CD8-positive, alpha-beta memory T cell (primary cell): ENCODE measurements at regions not wholly inside any gene's neighbourhood (a gene's known extent, or its start where the extent isn't known, plus 50 kb on each side); places are given as distances from the start of the nearest gene placed in this dataset.

Experiments
- CTCF ChIA-PET: fragments of 350-600 bp; sonication (Branson Sonifier 250); formaldehyde crosslinking; loops from one replicate; lab custom pipeline; 2021; ENCODE audit warnings: antibody characterized with exemption; lab: Charles Lee
- POLR2A ChIA-PET: fragments of 350-600 bp; sonication (Branson Sonifier 250); formaldehyde crosslinking; loops from one replicate; lab custom pipeline; 2021; ENCODE audit warnings: antibody characterized with exemption; lab: Charles Lee
- DNase-seq, 5 donors: peaks; one replicate each; pipeline versions ENCODE4 v3.0.0 to v3.0.0-alpha.2; 2020 to 2022; ENCODE audit warnings: mixed read lengths in 1 of 5
- H3K27ac ChIP-seq: one replicate; pipeline ENCODE4 v1.7.0; 2013; ENCODE audit warnings: low read depth, mild to moderate bottlenecking, low read length, moderate library complexity
- H3K27me3 ChIP-seq: 2 replicates; pipeline ENCODE4 v1.7.0; 2013; ENCODE audit warnings: low read length, mild to moderate bottlenecking; ENCODE audit not compliant: insufficient read depth, poor library complexity, severe bottlenecking
- H3K36me3 ChIP-seq: 2 replicates; pipeline ENCODE4 v1.7.0; 2013; ENCODE audit warnings: mild to moderate bottlenecking, low read length, moderate library complexity; ENCODE audit not compliant: insufficient read depth
- H3K4me1 ChIP-seq: 2 replicates; pipeline ENCODE4 v1.7.0; 2013; ENCODE audit warnings: mild to moderate bottlenecking, low read length, moderate library complexity; ENCODE audit not compliant: insufficient read depth
- H3K4me3 ChIP-seq: 2 replicates; pipeline ENCODE4 v1.7.0; 2013; ENCODE audit warnings: mild to moderate bottlenecking, low read length
- H3K9me3 ChIP-seq: 2 replicates; pipeline ENCODE4 v1.7.0; 2013; ENCODE audit warnings: mild to moderate bottlenecking, low read length
- H3K27ac Mint-ChIP-seq, 8 donors: one replicate each; pipeline ENCODE4 v1.8.0; 2020 to 2021; ENCODE audit warnings: mixed read lengths in 8 of 8, mild to moderate bottlenecking in 6 of 8, inconsistent platforms in 3 of 8, moderate library complexity in 3 of 8
- H3K27me3 Mint-ChIP-seq, 2 donors: one replicate each; pipeline ENCODE4 v1.8.0; 2020 to 2021; ENCODE audit warnings: mixed read lengths in 2 of 2, mild to moderate bottlenecking in 1 of 2, moderate library complexity in 1 of 2
- H3K36me3 Mint-ChIP-seq, 3 donors: one replicate each; pipeline ENCODE4 v1.8.0; 2020 to 2021; ENCODE audit warnings: mixed read lengths in 3 of 3, inconsistent platforms in 1 of 3, mild to moderate bottlenecking in 1 of 3
- H3K4me1 Mint-ChIP-seq, 3 donors: one replicate each; pipeline ENCODE4 v1.8.0; 2020 to 2021; ENCODE audit warnings: mixed read lengths in 3 of 3, inconsistent platforms in 1 of 3, mild to moderate bottlenecking in 1 of 3
- H3K4me3 Mint-ChIP-seq, 7 donors: one replicate each; pipeline ENCODE4 v1.8.0; 2020 to 2021; ENCODE audit warnings: mixed read lengths in 7 of 7, mild to moderate bottlenecking in 6 of 7, moderate library complexity in 4 of 7, inconsistent platforms in 2 of 7
- H3K9me3 Mint-ChIP-seq, 5 donors: one replicate each; pipeline ENCODE4 v1.8.0; 2020 to 2022; ENCODE audit warnings: mixed read lengths in 5 of 5, mild to moderate bottlenecking in 3 of 5, moderate library complexity in 2 of 5, inconsistent platforms in 1 of 5

GRCh38 chr14:57071639-57072038 is 197.1 kb downstream of the EXOC5 start:
- Histone ChIP-seq H3K9me3 (no peaks in the 10 kb centered on the region), H3K36me3 (no peaks in the 10 kb centered on the region), H3K27me3 (no peaks in the 10 kb centered on the region), H3K27ac (no peak overlapping the region), H3K4me3 (no peak overlapping the region), H3K4me1 (no peaks in the 10 kb centered on the region)
- H3K9me3 Mint-ChIP-seq = peaks cover 0 to 2% (median 0%) of the 10 kb centered on the region in 5 donors
- ChIA-PET CTCF (no interaction called here), POLR2A (no interaction called here)
- no peaks in the 10 kb centered on the region for H3K36me3 Mint-ChIP-seq
- H3K4me1 Mint-ChIP-seq = no peaks in the 10 kb centered on the region
- no peak overlapping the region for H3K4me3 Mint-ChIP-seq
- H3K27ac Mint-ChIP-seq = no peak overlapping the region
- H3K27me3 Mint-ChIP-seq = peaks cover 3 to 36% of the 10 kb centered on the region in 2 donors
- no peak for DNase-seq

GRCh38 chr14:57069702-57070101 is 199.0 kb downstream of the EXOC5 start:
- H3K36me3 Mint-ChIP-seq = no peaks in the 10 kb centered on the region
- POLR2A ChIA-PET = no interaction called here
- H3K27me3 Mint-ChIP-seq = peaks cover 3 to 40% of the 10 kb centered on the region in 2 donors
- Histone ChIP-seq H3K36me3 (no peaks in the 10 kb centered on the region), H3K27me3 (no peaks in the 10 kb centered on the region), H3K9me3 (no peaks in the 10 kb centered on the region), H3K4me1 (no peaks in the 10 kb centered on the region), H3K4me3 (no peak overlapping the region), H3K27ac (no peak overlapping the region)
- H3K4me1 Mint-ChIP-seq = no peaks in the 10 kb centered on the region
- peaks cover 0 to 2% (median 0%) of the 10 kb centered on the region in 5 donors for H3K9me3 Mint-ChIP-seq
- H3K4me3 Mint-ChIP-seq = no peak overlapping the region
- CTCF ChIA-PET = no interaction called here
- no peak overlapping the region for H3K27ac Mint-ChIP-seq
- DNase-seq = no peak

GRCh38 chr14:57068511-57068910 is 200.2 kb downstream of the EXOC5 start:
- H3K4me1 ChIP-seq = no peaks in the 10 kb centered on the region
- H3K27me3 Mint-ChIP-seq = peaks cover 3 to 36% of the 10 kb centered on the region in 2 donors
- CTCF ChIA-PET = no interaction called here

GRCh38 chr14:57066887-57067513 is 201.7 kb downstream of the EXOC5 start:
- CTCF ChIA-PET = no interaction called here

More at GRCh38 chr14:57068511-57068910, 200.2 kb downstream of the EXOC5 start:
- no peaks in the 10 kb centered on the region for H3K4me1 Mint-ChIP-seq
- Histone ChIP-seq H3K36me3 (no peaks in the 10 kb centered on the region), H3K27ac (no peak overlapping the region), H3K27me3 (no peaks in the 10 kb centered on the region), H3K4me3 (no peak overlapping the region), H3K9me3 (no peaks in the 10 kb centered on the region)
- H3K27ac Mint-ChIP-seq = no peak overlapping the region
- H3K36me3 Mint-ChIP-seq = no peaks in the 10 kb centered on the region
- peaks cover 0 to 2% (median 0%) of the 10 kb centered on the region in 5 donors for H3K9me3 Mint-ChIP-seq
- no peak for DNase-seq
- POLR2A ChIA-PET = no interaction called here
- no peak overlapping the region for H3K4me3 Mint-ChIP-seq

GRCh38 chr14:57066463-57066862 is 202.2 kb downstream of the EXOC5 start:
- no peaks in the 10 kb centered on the region for H3K36me3 ChIP-seq
- H3K9me3 ChIP-seq = no peaks in the 10 kb centered on the region
- Mint-ChIP-seq H3K9me3 (peaks cover 0 to 2% (median 0%) of the 10 kb centered on the region in 5 donors), H3K4me1 (no peaks in the 10 kb centered on the region), H3K4me3 (no peak overlapping the region), H3K27ac (no peak overlapping the region), H3K27me3 (peaks cover 3 to 40% of the 10 kb centered on the region in 2 donors), H3K36me3 (no peaks in the 10 kb centered on the region)
- no peak for DNase-seq
- no peak overlapping the region for H3K27ac ChIP-seq
- no peak overlapping the region for H3K4me3 ChIP-seq
- no peaks in the 10 kb centered on the region for H3K4me1 ChIP-seq
- ChIA-PET CTCF (no interaction called here), POLR2A (no interaction called here)
- H3K27me3 ChIP-seq = no peaks in the 10 kb centered on the region

More at GRCh38 chr14:57066887-57067513, 201.7 kb downstream of the EXOC5 start:
- Histone ChIP-seq H3K27me3 (no peaks in the 10 kb centered on the region), H3K9me3 (no peaks in the 10 kb centered on the region), H3K4me3 (no peak overlapping the region), H3K36me3 (no peaks in the 10 kb centered on the region), H3K27ac (no peak overlapping the region), H3K4me1 (no peaks in the 10 kb centered on the region)
- Mint-ChIP-seq H3K4me3 (no peak overlapping the region), H3K27ac (no peak overlapping the region), H3K36me3 (no peaks in the 10 kb centered on the region), H3K9me3 (peaks cover 0 to 2% (median 0%) of the 10 kb centered on the region in 5 donors), H3K27me3 (peaks cover 3 to 39% of the 10 kb centered on the region in 2 donors), H3K4me1 (no peaks in the 10 kb centered on the region)
- POLR2A ChIA-PET = no interaction called here
- DNase-seq = no peak

- no peak overlapping the region for H3K27ac ChIP-seq
- no peaks in the 10 kb centered on the region for H3K9me3 ChIP-seq
- no peaks in the 10 kb centered on the region for H3K4me1 ChIP-seq
- Mint-ChIP-seq H3K4me3 (no peak overlapping the region), H3K27ac (no peak overlapping the region), H3K36me3 (no peaks in the 10 kb centered on the region), H3K27me3 (peaks cover 0 to 6% of the 10 kb centered on the region in 2 donors), H3K4me1 (peaks cover 3 to 9% (median 5%) of the 10 kb centered on the region in 3 donors), H3K9me3 (peaks cover 0 to 1% (median 0%) of the 10 kb centered on the region in 5 donors)
- ChIA-PET POLR2A (no interaction called here), CTCF (no interaction called here)
- no peak overlapping the region for H3K4me3 ChIP-seq
- no peaks in the 10 kb centered on the region for H3K27me3 ChIP-seq
- DNase-seq = no peak
- no peaks in the 10 kb centered on the region for H3K36me3 ChIP-seq
Observed at GRCh38 chr14:57061009-57061711, 207.5 kb downstream of the EXOC5 start.

GRCh38 chr14:57060276-57060955 is 208.3 kb downstream of the EXOC5 start:
- no peak overlapping the region for H3K27ac ChIP-seq
- no peak overlapping the region for H3K27ac Mint-ChIP-seq
- H3K36me3 Mint-ChIP-seq = no peaks in the 10 kb centered on the region
- H3K4me1 Mint-ChIP-seq = peaks cover 3 to 9% (median 5%) of the 10 kb centered on the region in 3 donors
- H3K27me3 ChIP-seq = no peaks in the 10 kb centered on the region
- no peak for DNase-seq
- POLR2A ChIA-PET = no interaction called here
- H3K9me3 Mint-ChIP-seq = peaks cover 0 to 1% (median 0%) of the 10 kb centered on the region in 5 donors
- CTCF ChIA-PET = no interaction called here
- H3K4me3 ChIP-seq = no peak overlapping the region
- H3K4me3 Mint-ChIP-seq = no peak overlapping the region
- no peaks in the 10 kb centered on the region for H3K36me3 ChIP-seq
- H3K9me3 ChIP-seq = no peaks in the 10 kb centered on the region
- H3K4me1 ChIP-seq = no peaks in the 10 kb centered on the region
- H3K27me3 Mint-ChIP-seq = peaks cover 0 to 6% of the 10 kb centered on the region in 2 donors

GRCh38 chr14:57058319-57058718 is 210.4 kb downstream of the EXOC5 start:
- DNase-seq = no peak
- H3K4me3 Mint-ChIP-seq = no peak overlapping the region
- H3K9me3 ChIP-seq = no peaks in the 10 kb centered on the region
- H3K27me3 ChIP-seq = no peaks in the 10 kb centered on the region
- no peaks in the 10 kb centered on the region for H3K36me3 Mint-ChIP-seq
- H3K27ac ChIP-seq = no peak overlapping the region
- ChIA-PET POLR2A (no interaction called here), CTCF (no interaction called here)
- peaks cover 3 to 9% (median 5%) of the 10 kb centered on the region in 3 donors for H3K4me1 Mint-ChIP-seq
- no peaks in the 10 kb centered on the region for H3K36me3 ChIP-seq
- H3K4me3 ChIP-seq = no peak overlapping the region
- peaks cover 2 to 12% of the 10 kb centered on the region in 2 donors for H3K27me3 Mint-ChIP-seq
- H3K4me1 ChIP-seq = no peaks in the 10 kb centered on the region
- no peak overlapping the region for H3K27ac Mint-ChIP-seq
- H3K9me3 Mint-ChIP-seq = peaks cover 0 to 1% (median 0%) of the 10 kb centered on the region in 5 donors
